GM21619 (cell line): ENCODE measurements at regions not wholly inside any gene's neighbourhood (a gene's known extent, or its start where the extent isn't known, plus 50 kb on each side); places are given as distances from the start of the nearest gene placed in this dataset.
"Not testable (repeated sequence)": the region's sequence is repeated elsewhere in the genome, so short reads cannot be mapped to it uniquely, and the experiment has no call there.

Source experiments
- ATAC-seq: cut with Tn5 transposase; IDR thresholded peaks from one replicate; pipeline ENCODE4 v1.9.1; 2021; ENCODE audit not compliant: unreplicated experiment

- ATAC-seq = no peak
Measured at GRCh38 chr5:57002959-57003485, 51.1 kb upstream of the MIER3 start.

DNA sequence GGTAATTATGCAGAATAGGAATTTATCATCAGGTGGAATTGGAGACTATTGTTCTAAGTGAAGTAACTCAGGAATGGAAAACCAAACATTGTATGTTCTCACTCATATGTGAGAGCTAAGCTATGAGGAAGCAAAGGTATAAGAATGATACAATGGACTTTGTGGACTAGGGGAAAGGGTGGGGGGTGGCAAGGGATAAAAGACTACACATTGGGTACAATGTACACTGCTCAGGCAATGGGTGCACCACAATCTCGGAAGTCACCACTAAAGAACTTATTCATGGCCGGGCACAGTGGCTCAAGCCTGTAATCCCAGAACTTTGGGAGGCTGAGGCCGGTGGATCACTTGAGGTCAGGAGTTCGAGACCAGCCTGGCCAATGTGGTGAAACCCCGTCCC is 51.6 kb upstream of the MIER3 start:
- not testable (repeated sequence) for ATAC-seq

GRCh38 chr5:57004800-57005199 is 52.9 kb upstream of the MIER3 start:
- ATAC-seq = no peak

DNA sequence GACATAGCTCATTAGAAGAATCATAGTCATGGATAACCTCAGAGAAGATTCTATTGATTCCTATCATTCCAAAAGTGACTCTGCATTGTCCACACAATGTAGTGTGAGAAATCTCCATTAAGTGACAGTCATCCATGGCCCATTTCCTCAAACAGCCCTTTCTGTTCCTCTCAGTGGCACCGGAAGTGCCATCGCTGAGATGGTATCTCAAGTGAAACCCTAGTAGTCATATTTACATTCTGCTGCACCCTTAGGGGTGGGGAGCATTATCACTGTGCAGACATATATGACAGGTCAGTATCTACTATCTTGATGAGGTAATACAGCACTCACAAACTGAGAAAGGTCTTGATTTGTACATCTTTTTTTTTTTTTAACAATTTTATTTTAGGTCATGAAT is 55.4 kb upstream of the MIER3 start:
- ATAC-seq = peak; percentile 60

GRCh38 chr5:57009811-57010210 is 57.9 kb upstream of the MIER3 start:
- ATAC-seq = no peak

DNA sequence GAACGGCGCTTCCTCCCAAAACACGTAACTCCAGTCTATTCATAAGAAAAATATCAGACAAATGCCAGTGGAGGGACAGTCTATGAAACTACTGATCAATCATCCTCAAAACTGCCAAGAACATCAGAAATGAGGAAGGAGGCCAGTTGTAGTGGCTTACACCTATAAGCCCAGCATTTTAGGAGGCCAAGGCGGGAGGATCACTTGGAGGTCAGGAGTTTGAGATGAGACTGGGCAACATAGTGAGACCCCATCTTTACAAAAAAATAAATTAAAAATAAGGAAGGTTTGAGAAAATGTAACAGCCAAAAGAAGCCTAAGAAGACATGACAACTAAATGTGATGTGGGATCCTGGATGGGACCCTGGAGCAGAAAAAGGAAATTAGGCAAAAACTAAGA is 58.9 kb upstream of the MIER3 start:
- no peak for ATAC-seq

- no peak for ATAC-seq
Measured at GRCh38 chr5:57012511-57012910, 60.6 kb upstream of the MIER3 start.

- no peak for ATAC-seq
Measured at GRCh38 chr5:57025961-57026360, 74.0 kb upstream of the MIER3 start.

DNA sequence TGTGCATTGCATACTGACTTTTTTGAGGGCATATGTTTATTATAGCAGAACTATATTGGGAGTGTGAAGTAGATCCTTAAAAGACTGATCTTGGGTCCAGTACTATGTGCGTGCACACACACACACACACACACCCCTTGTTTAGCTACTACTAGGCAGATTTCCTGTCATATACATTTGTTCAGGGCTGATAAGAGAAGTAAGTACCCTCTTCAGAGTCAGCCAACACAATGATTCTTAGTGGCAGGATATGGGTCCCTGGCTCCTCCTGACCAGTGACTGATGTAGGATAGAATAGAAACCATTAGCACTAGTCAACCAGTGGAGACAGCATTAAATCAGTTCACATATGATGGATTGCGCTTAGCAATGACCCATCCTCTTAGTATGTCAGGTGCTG is 76.2 kb upstream of the MIER3 start:
- no peak for ATAC-seq

GRCh38 chr5:57032151-57032551 is 80.2 kb upstream of the MIER3 start:
- ATAC-seq = no peak

DNA sequence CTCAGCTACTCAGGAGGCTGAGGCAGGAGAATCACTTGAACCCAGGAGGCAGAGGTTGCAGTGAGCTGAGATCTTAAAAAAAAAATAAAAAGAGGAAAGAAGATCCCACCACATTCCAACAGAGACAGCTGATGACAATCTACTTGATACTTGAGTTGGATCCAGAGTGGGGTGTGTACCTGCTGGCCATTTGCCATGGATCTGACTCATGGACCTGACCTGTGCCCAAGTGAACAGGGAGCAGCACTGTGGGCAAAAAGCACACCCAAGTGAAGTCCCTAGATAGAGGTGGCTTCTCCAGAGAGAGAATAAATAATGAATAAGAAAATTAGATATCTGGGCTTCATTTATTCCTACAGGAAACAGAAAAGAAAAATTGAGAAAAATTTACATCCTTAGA is 81.2 kb upstream of the MIER3 start:
- no peak for ATAC-seq

DNA sequence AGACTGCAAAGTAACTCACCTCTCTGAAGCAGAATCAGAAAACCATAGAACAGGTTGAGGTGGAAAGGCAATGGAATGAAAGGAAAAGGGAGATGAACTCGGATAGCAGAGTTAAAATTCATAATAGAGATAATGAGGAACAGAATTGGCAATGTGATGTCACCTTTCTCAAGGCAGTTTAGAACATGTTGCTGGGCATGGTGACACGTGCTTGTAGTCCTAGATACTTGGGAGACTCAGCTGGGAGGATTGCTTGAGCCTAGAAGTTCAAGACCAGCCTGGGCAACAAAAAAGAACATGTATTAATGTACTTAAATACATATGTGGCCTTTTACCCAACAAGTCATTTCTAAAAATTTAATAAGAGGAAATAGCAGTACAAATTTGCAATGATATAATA is 81.6 kb upstream of the MIER3 start:
- no peak for ATAC-seq

DNA sequence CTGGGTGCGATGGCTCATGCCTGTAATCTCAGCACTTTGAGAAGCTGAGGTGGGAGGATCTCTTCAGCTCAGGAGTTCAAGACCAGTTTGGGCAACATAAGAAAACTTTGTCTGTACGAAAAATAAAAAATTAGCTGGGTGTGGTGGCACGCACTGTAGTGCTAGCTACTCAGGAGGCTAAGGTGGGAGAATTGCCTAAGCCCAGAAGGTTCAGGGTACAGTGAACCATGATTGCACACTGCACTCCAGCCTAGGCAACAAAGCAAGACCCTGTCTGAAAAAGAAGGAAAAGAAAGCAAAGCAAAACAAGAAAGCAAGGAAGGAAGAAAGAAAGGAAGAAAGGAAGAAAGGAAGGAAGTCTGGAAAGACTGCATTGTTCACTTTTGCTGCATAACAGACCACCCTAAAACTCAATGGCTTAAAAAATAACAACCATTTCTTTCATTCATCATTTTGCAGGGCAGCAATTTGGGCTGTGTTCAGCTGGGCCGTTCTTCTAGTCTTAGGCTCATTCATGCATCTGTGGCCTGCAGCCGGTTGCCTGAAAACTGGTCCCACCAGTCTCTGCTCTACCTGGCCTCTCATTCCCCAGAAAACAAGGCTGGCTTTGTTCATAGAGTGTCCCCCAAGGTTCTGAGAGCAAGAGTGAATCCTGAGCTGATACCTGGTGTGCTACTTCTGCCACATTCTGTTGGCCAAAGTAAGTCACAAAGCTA is 82.4 kb upstream of the MIER3 start:
- ATAC-seq = no peak

GRCh38 chr5:57035955-57036354 is 84.0 kb upstream of the MIER3 start:
- no peak for ATAC-seq

DNA sequence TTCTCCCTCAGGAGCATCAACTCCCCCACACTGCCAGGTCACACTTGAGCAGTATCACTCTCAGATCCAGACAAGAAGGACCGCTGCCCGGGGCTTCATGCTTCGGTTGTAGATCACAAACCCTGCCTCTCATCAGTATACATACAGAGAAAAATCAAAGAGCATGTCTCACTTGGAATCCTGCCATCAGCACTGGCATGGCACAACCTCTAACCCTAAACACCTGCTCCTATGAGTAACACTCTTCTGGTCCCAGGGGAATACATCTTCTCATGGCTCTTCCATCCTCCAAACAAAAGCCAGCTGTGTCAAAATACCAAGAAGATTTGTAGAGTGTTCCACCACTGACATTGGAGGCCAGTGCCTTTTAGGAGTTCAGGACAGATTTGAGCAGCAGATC is 84.8 kb upstream of the MIER3 start:
- ATAC-seq = no peak

- no peak for ATAC-seq
Measured at GRCh38 chr5:57037355-57037754, 85.4 kb upstream of the MIER3 start.

GRCh38 chr5:57041570-57041969 is 89.6 kb upstream of the MIER3 start:
- ATAC-seq = no peak

DNA sequence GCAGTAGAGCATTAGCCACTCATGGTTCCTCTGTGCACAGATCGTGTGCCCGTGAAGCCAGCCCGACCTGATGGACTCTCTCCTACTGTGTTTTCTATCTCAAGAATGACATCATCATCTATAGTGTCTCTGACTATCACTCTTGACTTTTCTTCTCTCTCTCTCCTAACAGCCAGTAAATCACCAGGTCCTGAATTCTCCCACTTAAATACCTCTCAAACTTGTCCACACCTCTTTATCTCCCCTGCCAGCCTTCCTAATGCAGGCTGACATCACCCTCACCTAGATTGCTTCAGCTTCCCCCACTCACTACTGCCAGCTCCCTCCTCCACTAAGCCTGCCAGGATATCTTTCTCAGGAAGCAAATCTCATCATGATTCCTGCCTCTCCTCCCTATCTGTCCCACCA is 90.6 kb upstream of the MIER3 start:
- ATAC-seq = no peak

DNA sequence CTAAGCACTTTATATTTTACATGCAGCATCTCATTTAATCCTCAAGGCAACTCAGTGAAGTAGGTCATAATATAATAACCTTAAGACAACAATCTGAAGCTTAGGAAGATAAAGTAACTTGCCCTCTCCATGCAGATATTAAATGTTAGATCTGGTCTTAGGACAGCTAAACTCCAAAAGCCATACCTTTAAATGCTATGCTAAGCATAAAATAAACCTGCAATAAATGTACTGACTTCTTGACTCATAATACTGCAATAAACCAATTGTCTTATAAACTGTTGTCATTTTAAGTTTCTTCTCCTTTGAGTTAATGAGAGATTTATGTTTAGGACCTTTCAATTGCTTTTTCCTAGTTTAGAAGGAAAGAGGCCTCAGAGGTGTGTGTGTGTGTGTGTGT is 102.2 kb upstream of the MIER3 start:
- no peak for ATAC-seq

- ATAC-seq = no peak
Measured at GRCh38 chr5:57054671-57055070, 102.7 kb upstream of the MIER3 start.

GRCh38 chr5:57055731-57056130 is 103.8 kb upstream of the MIER3 start:
- ATAC-seq = no peak

- no peak for ATAC-seq
Measured at GRCh38 chr5:57063773-57064172, 110.1 kb upstream of the GPBP1 start.

GRCh38 chr5:57066924-57067596 is 106.8 kb upstream of the GPBP1 start:
- ATAC-seq = no peak
